Coronary artery (tissue), 2 donors: ENCODE measurements at regions not wholly inside any gene's neighbourhood (a gene's known extent, or its start where the extent isn't known, plus 50 kb on each side); places are given as distances from the start of the nearest gene placed in this dataset.
A peak's percentile ranks its signal among the peaks of the same experiment; 100 is the strongest.

Experiments used
- DNase-seq: peaks from one replicate; pipeline ENCODE4 v3.0.0-alpha.2; 2017; ENCODE audit warnings: low spot score
- H3K27ac ChIP-seq, 2 donors: fragments of 200-600 bp; sonication (generic); one replicate each; pipeline ENCODE4 v1.5.1; 2016 to 2019
- H3K4me3 ChIP-seq: fragments of 200-600 bp; sonication (generic); 2 replicates; pipeline ENCODE4 v1.5.1; 2016; ENCODE audit warnings: mild to moderate bottlenecking, moderate library complexity
- CTCF ChIP-seq: fragments of 200-600 bp; sonication (generic); IDR thresholded peaks from one replicate; pipeline ENCODE4 v1.5.1; 2019; ENCODE audit warnings: antibody characterized with exemption

DNA sequence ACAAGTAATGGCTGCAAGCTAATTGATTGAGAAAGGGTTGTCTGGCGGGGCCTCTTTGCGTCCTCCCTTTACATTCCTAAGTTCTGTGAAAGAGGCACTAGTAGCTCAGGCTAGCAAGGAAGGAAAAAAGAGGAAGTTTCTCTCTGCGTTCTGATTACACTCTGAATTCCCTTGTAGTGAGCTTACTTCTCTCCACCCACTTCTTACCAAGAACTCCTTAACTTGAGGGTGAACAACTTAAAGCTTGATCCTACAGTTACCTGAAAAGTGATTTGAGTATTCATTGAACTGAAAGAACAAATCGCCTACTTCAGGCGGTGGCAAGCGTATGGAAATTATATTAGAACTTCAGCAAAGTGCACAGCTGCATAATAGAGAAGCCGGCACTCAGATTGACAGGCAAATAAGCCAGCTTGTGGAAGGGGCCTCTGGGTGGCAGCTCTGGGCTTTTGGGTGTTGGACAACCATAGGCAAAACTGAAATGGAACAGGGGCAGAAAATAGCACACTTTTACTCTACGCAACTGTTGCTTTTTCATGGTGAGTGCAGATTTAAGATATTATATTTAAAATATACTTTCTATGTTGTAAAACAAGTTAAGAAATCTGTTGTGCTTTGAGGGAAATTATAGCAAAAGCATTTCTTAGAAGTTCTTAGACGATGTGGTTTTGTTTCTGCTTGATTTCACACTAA is 464.5 kb downstream of the USP25 start:
- no peak for TF ChIP-seq CTCF
- peak; percentile 76 for DNase-seq
- Histone ChIP-seq H3K27ac (peak overlapping the region; percentile 59 to 75), H3K4me3 (peak overlapping the region; percentile 60)

DNA sequence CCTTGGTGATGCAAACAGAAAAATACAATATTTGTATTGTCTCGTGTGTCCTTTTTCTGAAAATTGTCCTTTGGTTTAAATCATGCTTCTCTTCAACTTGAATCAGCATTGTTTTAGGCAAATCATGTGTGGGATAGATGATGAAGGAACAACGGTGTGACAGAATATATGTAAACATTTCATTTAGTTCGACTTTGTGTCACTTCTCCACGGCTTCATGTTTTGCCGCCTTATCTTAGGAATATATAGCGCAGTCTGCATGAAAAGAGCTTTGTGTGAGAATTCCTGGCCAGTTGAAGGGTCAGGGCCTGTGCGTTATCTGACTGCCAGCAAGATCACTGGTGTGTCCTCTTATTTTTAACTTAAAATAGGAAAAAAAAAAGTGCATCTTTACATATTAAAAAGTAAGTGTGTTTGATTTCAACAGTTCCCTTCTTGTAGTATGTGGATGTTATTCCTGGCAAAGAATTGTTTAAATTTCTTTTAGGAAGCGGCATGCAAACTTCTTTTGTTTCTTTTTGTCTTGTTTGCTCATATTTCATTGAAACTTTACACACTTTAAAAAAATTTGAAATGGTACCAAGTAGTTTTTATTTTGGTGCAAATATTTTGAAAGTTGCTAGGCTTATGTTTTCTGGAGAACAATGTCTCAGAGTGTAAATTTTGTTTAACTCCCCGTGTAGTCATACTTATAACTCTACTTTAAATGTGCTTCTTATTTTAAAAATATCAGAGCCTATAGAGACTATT is 465.2 kb downstream of the USP25 start:
- peak overlapping the region; percentile 59 to 76 for H3K27ac ChIP-seq
- TF ChIP-seq CTCF, result no peak
- DNase-seq, result no peak
- H3K4me3 ChIP-seq, result peak overlapping the region; percentile 60

DNA sequence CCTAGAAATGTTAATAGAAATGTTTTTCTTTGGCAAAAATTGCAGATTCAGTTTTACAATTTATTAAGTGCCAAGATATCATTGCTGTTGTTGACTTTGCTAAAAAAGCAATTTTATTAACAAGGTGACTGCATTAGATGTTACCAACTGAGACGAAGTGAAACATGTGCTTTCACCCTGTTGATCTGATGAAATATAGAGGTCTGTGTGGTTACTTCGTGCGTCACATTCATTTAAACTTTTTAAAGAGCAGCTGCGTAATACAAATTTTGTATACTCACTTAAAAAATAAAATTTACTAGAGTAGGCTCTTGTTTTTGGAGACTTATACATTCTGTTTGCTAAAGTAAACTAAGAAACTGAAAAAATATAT is 465.7 kb downstream of the USP25 start:
- no peak for DNase-seq
- H3K27ac ChIP-seq, result peak overlapping the region; percentile 59 to 76
- TF ChIP-seq CTCF, result no peak
- peak overlapping the region; percentile 60 for H3K4me3 ChIP-seq

DNA sequence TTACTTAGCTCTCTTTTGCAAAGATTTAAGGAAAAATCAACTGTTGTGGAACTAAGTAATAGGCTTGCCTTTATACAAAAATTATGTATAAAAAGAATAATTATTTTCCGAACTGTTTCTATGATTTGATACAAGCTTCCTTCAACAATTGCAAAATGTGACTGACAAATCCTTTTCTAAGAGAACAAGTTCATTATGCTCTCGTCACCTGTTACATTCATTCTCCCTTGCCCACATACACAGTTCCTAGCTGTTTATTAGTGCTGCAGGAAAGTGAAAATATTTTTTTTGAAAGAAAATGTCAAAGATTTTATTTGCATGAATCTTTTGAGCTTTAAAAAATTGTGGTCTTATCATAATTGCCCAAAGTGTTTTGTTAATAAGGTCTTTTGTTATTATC is 466.2 kb downstream of the USP25 start:
- Histone ChIP-seq H3K4me3 (peak overlapping the region; percentile 60), H3K27ac (peak overlapping the region; percentile 59 to 76)
- DNase-seq, result no peak

GRCh38 chr21:16198546-16198945 is 468.8 kb downstream of the USP25 start:
- no peak for TF ChIP-seq CTCF
- H3K27ac ChIP-seq, result no peak overlapping the region
- H3K4me3 ChIP-seq, result no peak overlapping the region
- no peak for DNase-seq

More for the DNA sequence above, 466.2 kb downstream of the USP25 start:
- no peak for TF ChIP-seq CTCF

GRCh38 chr21:16199539-16199938 is 469.8 kb downstream of the USP25 start:
- TF ChIP-seq CTCF, result no peak
- DNase-seq, result no peak
- Histone ChIP-seq H3K27ac (no peak overlapping the region), H3K4me3 (no peak overlapping the region)

DNA sequence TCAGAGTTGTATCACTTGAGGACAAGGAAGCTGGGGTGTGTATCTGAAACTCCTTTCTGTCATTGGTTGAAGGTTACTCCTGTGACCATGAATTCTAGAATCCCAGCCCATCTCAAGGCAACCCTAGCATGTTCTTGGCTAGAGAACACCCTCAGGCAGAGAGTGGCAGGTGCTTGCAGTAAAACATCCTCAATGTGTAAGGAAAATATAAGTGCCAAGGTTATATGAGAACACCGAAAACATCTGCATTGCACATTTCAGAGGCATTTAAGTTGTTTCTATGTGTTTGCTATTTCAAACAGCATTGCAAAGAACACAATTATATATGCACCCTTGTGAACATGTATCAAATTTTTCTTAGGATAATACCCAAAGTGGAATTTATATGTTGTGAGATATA is 471.9 kb downstream of the USP25 start:
- DNase-seq, result no peak
- Histone ChIP-seq H3K27ac (no peak overlapping the region), H3K4me3 (no peak overlapping the region)
- no peak for TF ChIP-seq CTCF
